ENCODE measurements at regions not wholly inside any gene's neighbourhood (a gene's known extent, or its start where the extent isn't known, plus 50 kb on each side); places are given as distances from the start of the nearest gene placed in this dataset.

DNA sequence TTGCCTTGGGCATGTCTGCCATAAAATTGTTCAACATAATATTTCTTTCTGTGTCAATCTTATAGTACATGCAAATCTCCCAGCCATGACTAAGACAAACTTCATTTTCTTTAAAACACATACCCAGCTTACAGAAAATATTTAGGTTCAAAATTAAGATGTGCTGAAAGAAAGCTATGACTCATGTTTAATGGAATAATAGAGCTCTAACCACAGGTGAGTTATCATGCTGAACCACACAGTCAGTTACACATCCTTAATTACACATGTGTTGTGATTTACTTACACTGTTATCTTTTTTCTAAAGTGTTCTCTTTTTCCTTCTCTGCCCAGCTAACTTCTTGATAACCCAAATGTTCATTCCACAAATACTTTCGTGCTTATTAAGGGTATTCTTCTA lies 1831.2 kb downstream of the OLFM4 start:
- DNase-seq = no peak
- Histone ChIP-seq H3K4me1 (no peaks in the 10 kb centered on the region), H3K27me3 (no peaks in the 10 kb centered on the region), H3K27ac (no peak overlapping the region), H3K4me3 (no peak overlapping the region), H3K36me3 (no peaks in the 10 kb centered on the region), H3K9me3 (no peaks in the 10 kb centered on the region)
- WGBS, 5 donors = 49 to 79% (median 61%) methylated on average over 1 of the region's 1 CpG
- intact Hi-C loops (cut with DNase I; ENCODE audit: low total_unique reads) = no loop called here
- no peak for TF ChIP-seq POLR2AphosphoS5 (IDR thresholded peaks at IDR 0.05)
- no peak for TF ChIP-seq EP300 (IDR thresholded peaks at IDR 0.05)
- TF ChIP-seq POLR2A (IDR thresholded peaks at IDR 0.05) = no peak
- TF ChIP-seq, protein P1, sequence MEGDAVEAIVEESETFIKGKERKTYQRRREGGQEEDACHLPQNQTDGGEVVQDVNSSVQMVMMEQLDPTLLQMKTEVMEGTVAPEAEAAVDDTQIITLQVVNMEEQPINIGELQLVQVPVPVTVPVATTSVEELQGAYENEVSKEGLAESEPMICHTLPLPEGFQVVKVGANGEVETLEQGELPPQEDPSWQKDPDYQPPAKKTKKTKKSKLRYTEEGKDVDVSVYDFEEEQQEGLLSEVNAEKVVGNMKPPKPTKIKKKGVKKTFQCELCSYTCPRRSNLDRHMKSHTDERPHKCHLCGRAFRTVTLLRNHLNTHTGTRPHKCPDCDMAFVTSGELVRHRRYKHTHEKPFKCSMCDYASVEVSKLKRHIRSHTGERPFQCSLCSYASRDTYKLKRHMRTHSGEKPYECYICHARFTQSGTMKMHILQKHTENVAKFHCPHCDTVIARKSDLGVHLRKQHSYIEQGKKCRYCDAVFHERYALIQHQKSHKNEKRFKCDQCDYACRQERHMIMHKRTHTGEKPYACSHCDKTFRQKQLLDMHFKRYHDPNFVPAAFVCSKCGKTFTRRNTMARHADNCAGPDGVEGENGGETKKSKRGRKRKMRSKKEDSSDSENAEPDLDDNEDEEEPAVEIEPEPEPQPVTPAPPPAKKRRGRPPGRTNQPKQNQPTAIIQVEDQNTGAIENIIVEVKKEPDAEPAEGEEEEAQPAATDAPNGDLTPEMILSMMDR (IDR thresholded peaks at IDR 0.05) = no peak

- WGBS, 5 donors = 68 to 93% (median 88%) methylated on average over 3 of the region's 3 CpGs
- H3K27me3 ChIP-seq = no peaks in the 10 kb centered on the region
- H3K4me1 ChIP-seq = no peaks in the 10 kb centered on the region
- H3K4me3 ChIP-seq = no peak overlapping the region
- intact Hi-C loops (cut with DNase I; ENCODE audit: low total_unique reads) = no loop called here
- H3K27ac ChIP-seq = no peak overlapping the region
- TF ChIP-seq POLR2A (IDR thresholded peaks at IDR 0.05) = no peak
- no peak for TF ChIP-seq EP300 (IDR thresholded peaks at IDR 0.05)
- TF ChIP-seq POLR2AphosphoS5 (IDR thresholded peaks at IDR 0.05) = no peak
- TF ChIP-seq, protein P1 (IDR thresholded peaks at IDR 0.05) = no peak
- H3K9me3 ChIP-seq = no peaks in the 10 kb centered on the region
- DNase-seq = no peak
- no peaks in the 10 kb centered on the region for H3K36me3 ChIP-seq
Observed at GRCh38 chr13:54875111-54875510, 1846.5 kb downstream of the OLFM4 start.

GRCh38 chr13:54879036-54879435 lies 1850.4 kb downstream of the OLFM4 start:
- DNase-seq = no peak
- H3K4me3 ChIP-seq = no peak overlapping the region
- no peaks in the 10 kb centered on the region for H3K4me1 ChIP-seq
- intact Hi-C loops (cut with DNase I; ENCODE audit: low total_unique reads) = no loop called here
- no peaks in the 10 kb centered on the region for H3K9me3 ChIP-seq
- H3K27me3 ChIP-seq = no peaks in the 10 kb centered on the region
- TF ChIP-seq, protein P1 (IDR thresholded peaks at IDR 0.05) = no peak
- TF ChIP-seq POLR2AphosphoS5 (IDR thresholded peaks at IDR 0.05) (no peak), POLR2A (IDR thresholded peaks at IDR 0.05) (no peak), EP300 (IDR thresholded peaks at IDR 0.05) (no peak)
- 54 to 71% (median 65%) methylated on average over 2 of the region's 2 CpGs for WGBS, 5 donors
- H3K27ac ChIP-seq = no peak overlapping the region
- no peaks in the 10 kb centered on the region for H3K36me3 ChIP-seq

GRCh38 chr13:54884682-54885081 lies 1856.1 kb downstream of the OLFM4 start:
- Histone ChIP-seq H3K9me3 (no peaks in the 10 kb centered on the region), H3K4me3 (no peak overlapping the region), H3K27ac (no peak overlapping the region), H3K4me1 (no peaks in the 10 kb centered on the region), H3K27me3 (no peaks in the 10 kb centered on the region), H3K36me3 (no peaks in the 10 kb centered on the region)
- TF ChIP-seq, protein P1 (IDR thresholded peaks at IDR 0.05) = no peak
- no peak for TF ChIP-seq POLR2A (IDR thresholded peaks at IDR 0.05)
- DNase-seq = no peak
- intact Hi-C loops (cut with DNase I; ENCODE audit: low total_unique reads) = no loop called here
- WGBS, 5 donors = 79 to 91% (median 85%) methylated on average over 3 of the region's 3 CpGs

Measured in stomach (tissue), 8 donors.